Karpas-422 (cell line): ENCODE measurements at regions not wholly inside any gene's neighbourhood (a gene's known extent, or its start where the extent isn't known, plus 50 kb on each side); places are given as distances from the start of the nearest gene placed in this dataset.

ENCODE experiments used
- DNase-seq: peaks from one replicate; pipeline ENCODE4 v3.0.0-alpha.2; 2015
- H2AFZ ChIP-seq: fragments of 200-600 bp; sonication (generic); 2 replicates; pipeline ENCODE4 v1.6.1; 2014; ENCODE audit warnings: antibody characterized with exemption, low read length, mixed read lengths
- H3K27ac ChIP-seq: fragments of 200-600 bp; sonication (generic); 2 replicates; pipeline ENCODE4 v1.5.1; 2014; ENCODE audit warnings: mild to moderate bottlenecking, low read length, moderate library complexity
- H3K27me3 ChIP-seq: fragments of 200-600 bp; sonication (generic); 2 replicates; pipeline ENCODE4 v1.6.1; 2014; ENCODE audit warnings: low read length, mixed read lengths
- H3K36me3 ChIP-seq: fragments of 200-600 bp; sonication (generic); 2 replicates; pipeline ENCODE4 v1.6.1; 2014; ENCODE audit warnings: low read length, mixed read lengths; ENCODE audit not compliant: insufficient read depth
- H3K4me1 ChIP-seq: fragments of 200-600 bp; sonication (generic); 2 replicates; pipeline ENCODE4 v1.6.1; 2014; ENCODE audit warnings: mild to moderate bottlenecking, low read length, mixed read lengths
- H3K4me2 ChIP-seq: fragments of 200-600 bp; sonication (generic); 2 replicates; pipeline ENCODE4 v1.6.1; 2014; ENCODE audit warnings: low read length, low read depth, mild to moderate bottlenecking; ENCODE audit not compliant: poor library complexity, severe bottlenecking
- H3K4me3 ChIP-seq: fragments of 200-600 bp; sonication (generic); 2 replicates; pipeline ENCODE4 v1.5.1; 2014; ENCODE audit warnings: mild to moderate bottlenecking, antibody characterized with exemption, low read length, mixed read lengths
- H3K79me2 ChIP-seq: fragments of 200-600 bp; sonication (generic); 2 replicates; pipeline ENCODE4 v1.6.1; 2014; ENCODE audit warnings: mild to moderate bottlenecking, low read length, mixed read lengths
- H3K9ac ChIP-seq: fragments of 200-600 bp; sonication (generic); 2 replicates; pipeline ENCODE4 v1.6.0; 2014; ENCODE audit warnings: low read length
- H3K9me2 ChIP-seq: fragments of 200-600 bp; sonication (generic), shearing (Covaris generic); replicated peaks from 2 replicates; pipeline ENCODE4 v1.6.0; 2014; ENCODE audit warnings: mild to moderate bottlenecking, low read length, moderate library complexity; ENCODE audit not compliant: insufficient read depth
- H3K9me3 ChIP-seq: fragments of 300-700, 200-600 bp; sonication (generic); 2 replicates; pipeline ENCODE4 v1.6.1; 2014; ENCODE audit warnings: low read length, mixed read lengths
- H4K20me1 ChIP-seq: fragments of 200-600 bp; sonication (generic); 2 replicates; pipeline ENCODE4 v1.6.1; 2014; ENCODE audit warnings: mild to moderate bottlenecking, antibody characterized with exemption, low read length, low read depth; ENCODE audit not compliant: insufficient read depth

DNA sequence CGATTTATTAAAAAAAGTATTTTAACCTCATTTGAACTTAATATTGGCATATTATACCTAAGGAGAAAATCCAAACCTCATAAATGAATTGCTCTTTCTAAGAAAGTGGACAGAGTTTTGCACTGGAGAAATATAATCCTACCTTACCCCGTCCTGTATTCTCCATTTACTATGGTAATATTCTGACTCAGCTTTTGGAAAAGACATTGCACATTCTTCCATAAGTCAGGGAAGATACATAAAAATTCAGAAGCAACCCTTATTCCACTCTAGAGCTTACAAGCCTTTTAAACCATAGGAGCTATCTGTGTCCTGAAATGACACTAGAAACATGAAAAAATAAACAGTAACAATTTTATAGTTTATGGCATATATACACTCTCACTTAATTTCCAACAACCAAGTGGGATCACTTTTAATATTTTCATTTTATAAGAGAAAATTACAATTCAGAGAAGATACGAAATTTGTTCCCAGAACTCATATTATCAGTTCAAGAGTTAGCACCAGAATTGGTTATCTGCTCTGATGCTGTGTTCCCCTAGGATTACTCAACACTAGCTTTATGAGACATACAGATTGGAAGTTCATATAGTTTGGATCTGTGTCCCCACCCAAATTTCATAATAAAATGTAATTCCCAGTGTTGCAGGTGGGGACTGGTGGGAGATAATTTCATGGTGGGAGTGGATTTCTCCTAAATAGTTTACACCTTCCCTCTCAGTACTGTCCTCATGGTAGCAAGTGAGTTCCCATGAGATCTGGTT, 359.4 kb downstream of the ARAP2 start:
- Histone ChIP-seq H3K36me3 (no peaks in the 10 kb centered on the region), H3K9ac (no peak overlapping the region), H3K79me2 (no peaks in the 10 kb centered on the region), H3K4me1 (no peaks in the 10 kb centered on the region), H3K27me3 (no peaks in the 10 kb centered on the region), H3K27ac (no peak overlapping the region), H3K9me3 (peaks cover 9% of the 10 kb centered on the region; the same call in 1 of the 2 replicates), H2AFZ (no peak overlapping the region), H3K4me3 (no peak overlapping the region), H4K20me1 (no peaks in the 10 kb centered on the region), H3K4me2 (no peak overlapping the region), H3K9me2 (no peaks in the 10 kb centered on the region)
- DNase-seq: no peak

- Histone ChIP-seq H3K79me2 (no peaks in the 10 kb centered on the region), H3K4me2 (no peak overlapping the region), H3K27ac (no peak overlapping the region), H2AFZ (no peak overlapping the region), H3K4me1 (no peaks in the 10 kb centered on the region), H3K27me3 (no peaks in the 10 kb centered on the region), H3K9me2 (no peaks in the 10 kb centered on the region), H4K20me1 (no peaks in the 10 kb centered on the region), H3K9ac (no peak overlapping the region), H3K9me3 (peaks cover 9% of the 10 kb centered on the region), H3K36me3 (no peaks in the 10 kb centered on the region), H3K4me3 (no peak overlapping the region)
- no peak for DNase-seq
These were observed 346.5 kb downstream of the ARAP2 start for GRCh38 chr4:35897808-35898207.

DNA sequence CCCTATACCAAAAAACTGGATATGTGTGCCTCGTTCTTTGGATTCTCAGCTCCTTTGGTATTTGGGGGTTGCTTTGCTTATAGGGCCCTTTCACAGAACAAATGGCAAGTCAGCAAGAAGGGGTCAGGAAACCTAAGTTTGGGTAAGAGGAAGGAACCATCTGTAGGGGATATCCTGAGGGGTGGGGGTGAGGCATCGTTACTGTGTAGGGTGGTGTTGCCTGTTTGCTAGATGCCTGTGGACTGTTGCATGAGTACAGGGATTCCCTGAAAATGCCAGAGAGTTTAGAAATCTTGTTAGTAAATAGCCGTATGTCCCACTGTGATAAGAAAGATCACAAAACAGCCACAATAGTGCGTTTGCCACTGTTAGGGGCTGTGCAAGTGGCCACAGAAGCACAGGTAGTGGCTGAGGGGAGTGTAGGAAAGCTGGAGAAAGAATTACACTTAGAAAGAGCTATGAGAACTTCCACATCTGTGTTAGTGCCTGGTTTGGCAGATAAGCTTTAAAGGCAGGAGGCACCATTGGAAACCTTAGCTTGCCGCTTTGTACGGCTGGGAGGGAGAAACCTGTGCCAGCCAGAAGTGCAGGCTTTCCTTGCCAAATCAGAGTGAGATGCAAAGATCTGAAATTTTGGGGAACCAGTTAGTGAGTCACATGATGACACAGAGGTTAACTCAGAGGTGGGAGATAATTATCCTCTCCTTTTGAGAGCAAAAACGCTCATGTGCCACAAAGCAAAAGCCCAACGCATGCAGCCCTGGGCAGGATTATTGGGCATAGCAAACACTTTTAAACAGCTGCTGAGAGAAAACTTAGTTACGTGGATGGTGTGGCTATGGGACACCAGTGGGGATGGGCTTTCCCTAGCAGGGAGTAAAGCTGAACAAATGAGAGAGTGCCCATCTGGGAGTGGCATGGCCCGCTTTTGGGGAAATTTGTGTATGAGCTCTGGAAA, 343.7 kb downstream of the ARAP2 start:
- Histone ChIP-seq H3K4me2 (no peak overlapping the region), H3K9me3 (peaks cover 9% of the 10 kb centered on the region), H3K27ac (no peak overlapping the region), H3K4me1 (no peaks in the 10 kb centered on the region), H4K20me1 (no peaks in the 10 kb centered on the region), H3K27me3 (no peaks in the 10 kb centered on the region), H3K36me3 (no peaks in the 10 kb centered on the region), H3K9me2 (no peaks in the 10 kb centered on the region), H3K4me3 (no peak overlapping the region), H3K79me2 (no peaks in the 10 kb centered on the region), H2AFZ (no peak overlapping the region), H3K9ac (no peak overlapping the region)
- no peak for DNase-seq

- no peak for DNase-seq
- no peak overlapping the region for H3K4me3 ChIP-seq
- no peaks in the 10 kb centered on the region; the same call in 1 of the 2 replicates for H3K9me3 ChIP-seq
- H3K9ac ChIP-seq: no peak overlapping the region
- H3K27me3 ChIP-seq: no peaks in the 10 kb centered on the region
- no peaks in the 10 kb centered on the region for H3K79me2 ChIP-seq
- no peak overlapping the region for H2AFZ ChIP-seq
- H3K36me3 ChIP-seq: no peaks in the 10 kb centered on the region
- H3K9me2 ChIP-seq: no peaks in the 10 kb centered on the region
- no peak overlapping the region for H3K4me2 ChIP-seq
- no peaks in the 10 kb centered on the region for H4K20me1 ChIP-seq
- no peaks in the 10 kb centered on the region for H3K4me1 ChIP-seq
- H3K27ac ChIP-seq: no peak overlapping the region
These were observed 332.1 kb downstream of the ARAP2 start for GRCh38 chr4:35912174-35912573.

DNA sequence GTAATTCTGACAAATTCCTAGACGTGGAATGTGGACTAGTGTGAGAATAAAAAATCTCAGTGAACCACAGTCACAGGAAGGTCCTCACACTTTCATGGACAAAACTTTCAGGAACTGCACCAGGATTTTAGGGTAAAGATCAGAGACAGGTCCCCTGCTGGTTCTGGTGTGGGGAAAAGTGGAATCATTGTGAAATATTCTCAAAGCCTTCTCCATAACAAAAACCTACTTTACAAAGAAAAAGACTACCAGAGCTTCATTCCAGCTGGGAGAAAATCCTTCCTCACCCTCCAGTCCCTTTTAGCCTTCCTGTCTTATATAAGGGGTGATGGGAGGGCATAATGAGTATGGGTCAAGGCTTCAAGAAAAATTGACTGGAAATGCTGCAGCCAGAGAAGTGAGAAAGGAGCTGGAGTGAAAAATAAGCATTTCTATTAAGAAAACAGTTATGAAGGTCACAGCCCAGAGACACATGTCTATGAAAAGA, 325.8 kb downstream of the ARAP2 start:
- H3K27me3 ChIP-seq: no peaks in the 10 kb centered on the region
- DNase-seq: no peak
- H3K9me2 ChIP-seq: no peaks in the 10 kb centered on the region
- no peaks in the 10 kb centered on the region for H3K79me2 ChIP-seq
- no peak overlapping the region for H3K4me2 ChIP-seq
- H3K4me3 ChIP-seq: no peak overlapping the region
- H3K36me3 ChIP-seq: no peaks in the 10 kb centered on the region
- H3K27ac ChIP-seq: no peak overlapping the region
- H3K9ac ChIP-seq: no peak overlapping the region
- peaks cover 5% of the 10 kb centered on the region; the same call in 1 of the 2 replicates for H3K9me3 ChIP-seq
- H3K4me1 ChIP-seq: no peaks in the 10 kb centered on the region
- H2AFZ ChIP-seq: no peak overlapping the region
- no peaks in the 10 kb centered on the region for H4K20me1 ChIP-seq

GRCh38 chr4:35925806-35926205, 318.5 kb downstream of the ARAP2 start:
- no peak for DNase-seq
- Histone ChIP-seq H3K36me3 (no peaks in the 10 kb centered on the region), H3K4me2 (no peak overlapping the region), H3K9me2 (no peaks in the 10 kb centered on the region), H3K79me2 (no peaks in the 10 kb centered on the region), H2AFZ (no peak overlapping the region), H3K27ac (no peak overlapping the region), H3K4me1 (no peaks in the 10 kb centered on the region), H3K4me3 (no peak overlapping the region), H4K20me1 (no peaks in the 10 kb centered on the region), H3K27me3 (no peaks in the 10 kb centered on the region), H3K9ac (no peak overlapping the region), H3K9me3 (no peaks in the 10 kb centered on the region)

DNA sequence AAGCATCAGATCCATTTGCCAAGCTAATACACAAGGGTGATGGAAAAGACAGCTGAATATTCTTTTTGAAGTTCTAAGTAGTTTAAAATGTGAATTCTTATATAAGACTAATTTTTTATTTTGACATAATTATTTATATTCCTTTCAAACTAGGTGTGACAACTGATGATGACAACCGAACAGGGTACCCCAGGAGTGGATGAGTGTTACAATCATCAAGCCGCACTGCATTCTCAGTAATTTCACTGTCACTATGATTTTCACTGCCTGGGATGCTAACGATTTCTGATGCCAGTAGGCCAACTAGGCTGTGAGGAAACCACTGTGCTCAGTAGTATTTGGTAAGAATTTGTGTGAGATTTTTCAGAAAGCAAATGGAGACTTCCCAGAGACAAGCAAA, 317.5 kb downstream of the ARAP2 start:
- Histone ChIP-seq H3K27me3 (no peaks in the 10 kb centered on the region), H4K20me1 (no peaks in the 10 kb centered on the region), H3K9me3 (no peaks in the 10 kb centered on the region), H3K4me3 (no peak overlapping the region), H3K9me2 (no peaks in the 10 kb centered on the region), H2AFZ (no peak overlapping the region), H3K4me2 (no peak overlapping the region), H3K4me1 (no peaks in the 10 kb centered on the region), H3K27ac (no peak overlapping the region), H3K9ac (no peak overlapping the region), H3K36me3 (no peaks in the 10 kb centered on the region), H3K79me2 (no peaks in the 10 kb centered on the region)
- no peak for DNase-seq

GRCh38 chr4:35933901-35934300, 310.4 kb downstream of the ARAP2 start:
- no peaks in the 10 kb centered on the region for H4K20me1 ChIP-seq
- no peaks in the 10 kb centered on the region for H3K27me3 ChIP-seq
- no peak overlapping the region for H2AFZ ChIP-seq
- H3K4me1 ChIP-seq: no peaks in the 10 kb centered on the region
- no peak overlapping the region for H3K27ac ChIP-seq
- H3K9me3 ChIP-seq: no peaks in the 10 kb centered on the region
- no peak overlapping the region for H3K9ac ChIP-seq
- H3K36me3 ChIP-seq: no peaks in the 10 kb centered on the region
- no peak overlapping the region for H3K4me3 ChIP-seq
- no peak overlapping the region for H3K4me2 ChIP-seq
- H3K79me2 ChIP-seq: no peaks in the 10 kb centered on the region
- H3K9me2 ChIP-seq: no peaks in the 10 kb centered on the region
- DNase-seq: no peak
